ENCODE measurements at regions not wholly inside any gene's neighbourhood (a gene's known extent, or its start where the extent isn't known, plus 50 kb on each side); places are given as distances from the start of the nearest gene placed in this dataset.

DNA sequence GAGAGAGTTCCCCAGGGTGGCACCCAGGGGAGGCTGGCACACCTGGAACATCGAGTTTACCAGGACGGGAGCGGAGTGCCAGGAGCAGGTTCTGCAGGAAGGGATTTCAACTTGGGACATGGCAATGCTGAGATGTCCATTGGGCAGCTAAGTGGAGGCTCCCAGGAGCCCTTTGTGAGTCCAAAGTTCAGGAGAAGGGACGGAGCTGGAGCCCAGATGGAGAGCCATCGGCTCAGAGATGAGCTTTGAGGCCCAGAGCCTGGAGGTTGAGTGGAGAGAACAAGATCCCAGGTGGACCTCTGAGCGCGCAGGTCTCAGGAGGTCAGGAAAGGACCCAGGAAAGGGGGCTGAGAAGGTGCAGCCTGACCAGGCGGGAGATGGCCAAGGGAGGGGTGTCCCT, 67.5 kb upstream of the AFDN start:
- TF ChIP-seq CTCF (IDR thresholded peaks at IDR 0.05) (no peak), POLR2A (IDR thresholded peaks at IDR 0.05) (no peak)

Data from adrenal gland (tissue), 5 donors.